ENCODE measurements at regions not wholly inside any gene's neighbourhood (a gene's known extent, or its start where the extent isn't known, plus 50 kb on each side); places are given as distances from the start of the nearest gene placed in this dataset.
"Not testable (repeated sequence)": the region's sequence is repeated elsewhere in the genome, so short reads cannot be mapped to it uniquely, and the experiment has no call there.

GRCh38 chr9:29228558-29228957 is 1655.3 kb upstream of the C9orf72 start:
- no peak for DNase-seq (ENCODE audit: low read depth)

GRCh38 chr9:29230931-29231330 is 1657.7 kb upstream of the C9orf72 start:
- DNase-seq (ENCODE audit: low read depth) = no peak

GRCh38 chr9:29233193-29233592 is 1659.9 kb upstream of the C9orf72 start:
- no peak for DNase-seq (ENCODE audit: low read depth)

DNA sequence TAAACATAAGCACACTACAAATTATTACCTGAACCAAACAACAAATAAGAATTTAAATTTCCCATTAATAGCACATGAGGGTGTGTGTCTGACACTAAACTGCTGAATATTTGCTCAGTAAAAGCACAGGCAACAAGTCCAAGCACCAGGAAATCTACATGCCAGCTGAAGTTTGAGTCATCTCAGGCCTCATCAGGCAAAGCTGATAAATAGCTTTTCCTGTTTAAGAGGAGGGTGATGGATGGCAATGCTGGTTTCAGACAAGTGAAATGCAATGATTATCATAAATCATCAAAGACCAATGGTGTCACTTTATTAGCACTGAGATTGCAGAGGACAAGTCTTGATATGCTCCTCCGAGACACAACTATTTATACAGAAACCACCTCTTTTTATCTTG is 1668.0 kb upstream of the C9orf72 start:
- no peak for DNase-seq (ENCODE audit: low read depth)

DNA sequence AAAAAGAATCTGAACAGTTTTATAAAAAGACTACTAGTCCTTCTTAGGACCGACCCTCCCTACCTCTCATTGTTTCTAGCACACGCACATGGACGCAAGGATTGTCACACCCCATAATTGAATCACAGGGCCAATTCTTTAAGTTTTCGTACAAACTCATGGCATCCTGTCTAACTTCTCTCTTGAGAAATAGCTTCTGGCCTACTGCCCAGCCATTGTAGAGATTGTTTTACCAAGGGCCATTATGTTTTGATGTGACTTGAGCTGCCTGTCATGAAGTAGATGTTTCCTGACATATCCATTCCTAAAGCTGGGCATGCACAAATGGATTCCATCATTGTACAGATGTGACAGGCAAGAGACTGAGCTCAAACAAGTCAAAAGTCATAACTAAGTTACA is 1672.1 kb upstream of the C9orf72 start:
- DNase-seq (ENCODE audit: low read depth) = no peak

GRCh38 chr9:29270400-29270799 is 1697.1 kb upstream of the C9orf72 start:
- not testable (repeated sequence) for DNase-seq (ENCODE audit: low read depth)

GRCh38 chr9:29282121-29282520 is 1708.8 kb upstream of the C9orf72 start:
- no peak for DNase-seq (ENCODE audit: low read depth)

DNA sequence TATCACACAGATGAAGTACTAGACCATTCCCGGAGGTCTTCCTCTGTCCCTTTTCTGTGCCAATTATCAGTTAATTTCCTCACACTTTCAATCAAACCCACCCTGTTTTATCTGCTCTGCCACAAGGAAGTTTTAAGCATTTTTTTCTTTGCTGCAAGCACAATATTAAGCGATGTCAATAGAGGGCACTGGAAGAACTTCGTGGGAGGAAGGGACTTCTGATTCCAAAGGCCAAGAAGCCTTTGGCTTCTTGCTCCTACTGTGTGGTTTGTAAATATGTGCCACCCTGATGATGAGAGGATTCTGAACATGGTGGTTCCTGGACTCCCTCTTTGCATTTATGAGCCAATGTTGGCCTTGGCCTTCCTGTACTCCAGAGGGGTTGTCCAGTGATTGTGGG is 1712.5 kb upstream of the C9orf72 start:
- DNase-seq (ENCODE audit: low read depth) = peak; percentile 36

GRCh38 chr9:29289365-29289764 is 1716.1 kb upstream of the C9orf72 start:
- no peak for DNase-seq (ENCODE audit: low read depth)

DNA sequence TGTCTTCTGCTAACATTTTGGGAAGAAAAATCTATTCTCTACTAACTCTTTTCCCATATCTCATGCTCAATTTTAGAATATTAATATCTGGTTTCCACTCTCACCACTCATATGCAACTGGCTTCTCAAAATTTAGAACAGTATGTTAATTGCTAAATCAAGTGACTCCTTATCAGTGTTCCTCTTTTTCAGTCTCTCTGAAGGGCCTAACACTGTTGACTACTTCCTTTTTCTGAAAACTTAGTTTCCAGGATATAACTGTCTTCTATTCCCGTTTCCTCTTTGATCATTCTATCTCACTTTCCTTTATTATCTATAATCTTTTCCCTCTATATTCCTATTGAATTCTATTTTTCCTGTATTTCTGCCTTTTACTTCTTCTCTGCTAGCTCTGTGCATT is 1717.2 kb upstream of the C9orf72 start:
- DNase-seq (ENCODE audit: low read depth) = no peak

DNA sequence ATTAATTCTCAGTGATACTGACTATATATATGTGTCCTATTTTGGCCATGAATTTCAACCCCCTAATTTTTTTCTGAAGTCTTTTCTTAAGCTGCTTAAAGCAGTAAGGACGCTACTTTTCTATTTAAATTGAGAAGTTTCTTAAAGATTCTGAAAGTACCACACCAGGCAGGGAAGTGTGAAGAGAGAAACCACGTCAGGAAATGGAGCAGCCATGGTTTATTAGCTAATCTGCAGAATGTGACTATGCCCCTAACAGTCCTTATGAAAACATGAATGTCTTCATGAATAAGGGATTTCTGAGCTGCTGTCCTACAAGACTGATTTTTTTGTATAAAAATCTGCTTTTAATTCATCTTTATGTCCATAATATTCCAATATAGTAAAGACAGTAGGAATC is 1724.3 kb upstream of the C9orf72 start:
- DNase-seq (ENCODE audit: low read depth) = no peak

GRCh38 chr9:29311221-29311620 is 1737.9 kb upstream of the C9orf72 start:
- DNase-seq (ENCODE audit: low read depth) = no peak

- DNase-seq (ENCODE audit: low read depth) = no peak
These were observed 1739.0 kb upstream of the C9orf72 start for GRCh38 chr9:29312327-29312726.

- no peak for DNase-seq (ENCODE audit: low read depth)
These were observed 1746.6 kb upstream of the C9orf72 start for GRCh38 chr9:29319736-29320513.

- DNase-seq (ENCODE audit: low read depth) = peak; percentile 15
These were observed 1749.0 kb upstream of the C9orf72 start for GRCh38 chr9:29322240-29322639.

GRCh38 chr9:29325894-29326293 is 1752.6 kb upstream of the C9orf72 start:
- DNase-seq (ENCODE audit: low read depth) = no peak

DNA sequence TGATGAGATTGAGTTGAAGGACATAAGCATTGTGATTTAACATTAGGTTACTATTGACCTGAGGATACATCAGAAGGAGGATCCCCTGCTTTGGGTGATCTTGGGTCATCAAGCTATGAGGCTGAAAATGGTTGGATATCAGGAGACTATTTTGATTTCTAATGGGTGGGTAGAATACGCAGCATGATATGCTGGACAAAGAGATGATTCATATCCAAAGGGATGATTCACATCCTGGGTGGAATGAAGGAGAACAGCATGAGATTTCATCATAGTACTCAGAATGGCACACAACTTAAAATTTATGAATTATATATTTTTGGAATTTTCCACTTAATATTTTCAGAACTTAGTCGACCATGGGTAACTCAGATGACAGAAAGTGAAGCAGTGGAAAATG is 1759.5 kb upstream of the C9orf72 start:
- DNase-seq (ENCODE audit: low read depth) = peak; percentile 84

GRCh38 chr9:29336281-29336680 is 1763.0 kb upstream of the C9orf72 start:
- DNase-seq (ENCODE audit: low read depth) = no peak

GRCh38 chr9:29339387-29339786 is 1766.1 kb upstream of the C9orf72 start:
- DNase-seq (ENCODE audit: low read depth) = no peak

GRCh38 chr9:29348999-29349398 is 1775.7 kb upstream of the C9orf72 start:
- DNase-seq (ENCODE audit: low read depth) = peak; percentile 88

GRCh38 chr9:29389421-29389820 is 1816.1 kb upstream of the C9orf72 start:
- no peak for DNase-seq (ENCODE audit: low read depth)

- no peak for DNase-seq (ENCODE audit: low read depth)
These were observed 1817.6 kb upstream of the C9orf72 start for GRCh38 chr9:29390859-29391258.

GRCh38 chr9:29393064-29393463 is 1819.8 kb upstream of the C9orf72 start:
- DNase-seq (ENCODE audit: low read depth) = peak; percentile 21

GRCh38 chr9:29394855-29395254 is 1821.6 kb upstream of the C9orf72 start:
- no peak for DNase-seq (ENCODE audit: low read depth)

Measured in amniotic epithelial cell (primary cell).